ENCODE measurements at regions not wholly inside any gene's neighbourhood (a gene's known extent, or its start where the extent isn't known, plus 50 kb on each side); places are given as distances from the start of the nearest gene placed in this dataset.

- no peak for DNase-seq (ENCODE audit: low read depth)
Observed at GRCh38 chr13:111558700-111559088, 238.3 kb downstream of the TEX29 start.

DNA sequence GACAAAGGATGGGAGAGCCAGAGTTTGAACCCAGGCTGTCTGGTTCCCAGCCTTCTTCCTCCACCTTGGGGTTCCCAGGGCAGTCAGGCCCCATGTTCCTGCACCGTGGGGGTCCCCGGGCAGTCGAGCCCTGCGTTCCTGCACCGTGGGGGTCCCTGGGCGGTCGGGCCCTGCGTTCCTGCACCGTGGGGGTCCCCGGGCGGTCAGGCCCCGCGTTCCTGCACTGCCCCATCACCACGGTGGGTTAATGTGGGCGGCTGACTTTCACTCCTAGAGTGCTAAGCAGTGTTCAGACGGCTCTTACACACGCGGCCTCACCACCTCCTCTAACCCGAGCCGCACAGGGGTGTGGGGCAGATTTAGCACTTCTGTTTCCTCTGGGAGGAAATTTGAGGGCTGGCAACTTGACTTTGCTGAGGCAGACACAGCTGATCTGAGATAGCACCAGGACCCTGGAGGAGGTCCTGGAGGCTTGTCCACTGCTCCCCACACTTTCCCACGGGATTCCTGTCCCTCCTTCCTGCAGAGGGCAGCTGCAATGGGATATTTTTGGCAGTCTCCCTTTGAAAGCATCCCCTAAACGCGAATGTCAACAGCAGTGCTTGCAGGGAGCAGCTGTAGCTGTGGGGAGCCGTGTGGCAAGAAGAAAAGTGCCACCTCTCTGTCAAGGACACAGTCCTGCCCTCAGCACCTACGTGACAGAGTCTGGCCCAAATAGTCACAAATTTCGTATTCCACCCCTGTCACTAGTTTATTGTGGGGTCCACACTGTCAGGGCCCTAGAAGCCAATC lies 239.4 kb downstream of the TEX29 start:
- DNase-seq (ENCODE audit: low read depth), result no peak

DNA sequence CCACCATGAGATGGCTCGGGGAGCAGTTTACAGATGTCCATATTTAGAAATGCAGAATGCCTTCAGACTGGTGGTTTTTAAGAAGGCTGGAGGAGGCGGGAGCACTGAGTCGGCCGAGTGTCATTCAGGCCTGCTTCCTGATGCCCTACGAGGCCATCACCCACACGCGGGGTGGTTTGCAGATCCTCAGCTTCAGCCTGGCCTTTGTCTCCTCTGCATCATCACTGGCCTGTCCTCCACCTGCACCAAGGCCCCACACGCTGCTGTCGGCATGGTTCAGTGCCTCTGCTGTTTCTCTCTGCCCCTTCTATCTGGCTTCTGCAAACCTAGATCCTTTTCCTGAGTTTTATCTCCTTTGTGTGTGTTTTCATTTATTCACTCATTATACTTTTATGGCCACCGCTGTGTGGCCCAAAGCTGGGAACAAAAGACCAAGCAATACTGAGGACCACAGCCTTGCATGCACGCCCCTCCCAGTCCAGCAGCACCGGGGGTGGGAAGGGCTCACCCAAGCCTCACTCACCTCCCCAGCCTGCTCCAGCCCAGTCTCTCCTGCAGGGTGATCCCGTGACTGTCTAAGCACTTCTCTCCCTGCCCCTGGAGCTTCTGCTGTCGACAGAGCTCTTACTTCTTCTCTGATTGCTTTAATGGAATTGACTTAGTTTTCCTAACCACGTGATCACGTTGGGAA lies 240.8 kb downstream of the TEX29 start:
- no peak for DNase-seq (ENCODE audit: low read depth)

DNA sequence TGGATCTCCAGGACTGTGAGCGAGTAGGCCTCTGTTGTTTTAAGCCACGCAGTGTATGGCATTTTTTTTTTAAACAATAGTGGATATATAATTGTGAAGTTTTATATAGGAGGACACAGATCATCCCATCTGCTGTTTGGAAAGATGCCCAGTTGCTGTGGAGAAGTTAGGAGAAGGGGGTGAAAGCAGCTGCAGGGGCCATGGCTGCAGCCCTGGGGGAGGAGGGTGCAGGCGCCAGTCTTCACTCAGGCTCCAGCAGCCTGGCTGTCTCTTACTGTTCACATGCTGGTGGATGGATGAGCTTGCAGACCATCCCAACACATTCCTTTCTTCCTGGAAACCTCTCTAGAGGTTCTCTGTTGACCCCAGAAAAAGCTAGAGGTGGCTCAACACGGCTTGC lies 242.3 kb downstream of the TEX29 start:
- DNase-seq (ENCODE audit: low read depth), result no peak

GRCh38 chr13:111564606-111565005 lies 244.2 kb downstream of the TEX29 start:
- no peak for DNase-seq (ENCODE audit: low read depth)

GRCh38 chr13:111565400-111565799 lies 245.0 kb downstream of the TEX29 start:
- DNase-seq (ENCODE audit: low read depth), result no peak

DNA sequence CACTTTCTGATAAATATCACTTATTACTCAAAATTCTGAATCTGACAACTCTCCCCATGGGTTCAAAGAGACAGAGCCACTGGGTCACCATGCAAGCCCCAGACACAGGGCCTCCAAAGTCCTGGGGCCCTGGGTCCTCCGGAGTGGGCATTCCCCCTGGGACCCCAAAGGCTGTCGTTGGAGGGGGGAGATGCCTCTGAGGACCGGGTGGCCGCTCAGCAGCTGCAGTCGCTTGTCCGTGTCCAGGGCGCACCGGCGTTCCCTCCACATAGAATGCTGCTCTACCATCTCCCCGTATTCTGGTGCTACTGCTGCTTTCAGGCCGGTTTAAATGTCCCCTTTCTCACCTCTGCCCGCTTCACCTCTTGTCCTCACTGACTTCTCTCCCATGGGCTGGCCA lies 246.1 kb downstream of the TEX29 start:
- DNase-seq (ENCODE audit: low read depth), result no peak

- no peak for DNase-seq (ENCODE audit: low read depth)
Observed at GRCh38 chr13:111567637-111568036, 247.2 kb downstream of the TEX29 start.

DNA sequence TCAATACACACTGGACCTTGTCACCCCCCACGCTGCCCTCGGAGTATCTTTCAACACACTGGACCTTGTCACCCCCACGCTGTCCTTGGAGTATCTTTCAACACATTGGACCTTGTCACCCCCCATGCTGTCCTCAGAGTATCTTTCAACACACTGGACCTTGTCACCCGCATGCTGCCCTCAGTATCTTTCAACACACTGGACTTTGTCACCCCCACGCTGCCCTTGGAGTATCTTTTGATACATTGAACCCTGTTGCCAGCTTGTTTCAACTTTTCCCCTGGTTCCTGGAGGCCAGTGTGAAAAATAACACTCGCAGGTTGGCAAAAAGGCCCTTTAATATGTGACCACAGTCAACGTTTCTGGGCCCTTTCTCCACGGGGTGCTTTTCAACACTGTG lies 247.8 kb downstream of the TEX29 start:
- DNase-seq (ENCODE audit: low read depth), result no peak

DNA sequence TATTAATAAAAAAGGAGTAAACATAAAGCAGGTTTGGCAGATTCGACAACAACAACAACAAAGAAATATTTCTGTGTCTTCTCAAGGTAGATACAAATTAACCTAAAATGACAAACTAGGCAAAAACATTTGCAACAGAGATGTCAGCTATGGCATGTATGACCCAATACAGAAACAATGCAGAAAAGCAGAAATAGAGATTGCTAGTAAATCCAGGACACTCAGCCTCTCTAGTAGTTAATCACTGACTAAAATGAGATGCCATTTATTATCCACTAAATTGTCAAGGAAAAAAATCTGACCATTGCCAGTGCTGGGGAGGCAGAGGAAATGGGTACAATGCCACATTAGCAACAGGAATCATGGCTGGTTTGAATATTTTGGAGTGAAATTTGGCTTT lies 250.5 kb downstream of the TEX29 start:
- no peak for DNase-seq (ENCODE audit: low read depth)

DNA sequence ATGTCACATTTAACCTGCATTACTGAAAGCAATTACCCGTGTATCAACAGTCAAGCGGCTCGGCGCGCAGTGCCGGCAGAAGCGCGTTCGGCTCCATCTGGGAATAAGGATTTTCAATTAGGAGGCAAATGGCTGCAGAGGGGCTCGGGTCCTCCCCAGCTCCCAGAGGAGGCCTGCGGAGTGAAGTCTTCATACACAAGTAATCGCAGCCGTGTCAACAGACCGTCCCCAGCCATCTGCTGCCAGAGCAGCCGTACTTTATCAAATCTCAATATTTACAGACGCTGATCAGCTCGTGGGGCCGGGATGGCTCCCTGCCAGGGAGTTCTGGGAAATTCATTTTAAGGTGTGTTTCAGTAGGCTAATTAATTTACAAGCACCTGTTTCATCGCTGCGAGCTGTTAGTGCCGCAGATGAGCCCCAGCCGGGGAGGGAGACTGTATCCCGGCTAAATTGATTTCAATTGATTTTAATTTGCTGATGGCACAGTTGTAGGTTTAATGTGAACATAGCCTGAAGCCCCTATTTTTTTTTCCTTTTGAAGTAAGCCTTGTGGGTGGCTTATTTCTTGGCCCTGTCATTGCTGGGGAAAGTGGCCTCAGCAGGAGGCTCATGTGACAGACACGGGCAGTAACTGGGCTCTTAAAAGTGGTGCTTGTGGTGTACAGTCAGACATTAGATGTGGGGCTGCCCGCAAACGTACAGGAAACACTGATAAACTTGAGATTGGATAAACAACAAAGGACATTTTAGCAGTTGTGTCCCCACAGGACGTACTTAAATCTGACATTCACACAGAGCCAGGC lies 252.7 kb downstream of the TEX29 start:
- DNase-seq (ENCODE audit: low read depth), result no peak

- DNase-seq (ENCODE audit: low read depth), result no peak
Observed at GRCh38 chr13:111573801-111574200, 253.4 kb downstream of the TEX29 start.

- no peak for DNase-seq (ENCODE audit: low read depth)
Observed at GRCh38 chr13:111575276-111575675, 254.8 kb downstream of the TEX29 start.

GRCh38 chr13:111575719-111576118 lies 255.3 kb downstream of the TEX29 start:
- DNase-seq (ENCODE audit: low read depth), result no peak

DNA sequence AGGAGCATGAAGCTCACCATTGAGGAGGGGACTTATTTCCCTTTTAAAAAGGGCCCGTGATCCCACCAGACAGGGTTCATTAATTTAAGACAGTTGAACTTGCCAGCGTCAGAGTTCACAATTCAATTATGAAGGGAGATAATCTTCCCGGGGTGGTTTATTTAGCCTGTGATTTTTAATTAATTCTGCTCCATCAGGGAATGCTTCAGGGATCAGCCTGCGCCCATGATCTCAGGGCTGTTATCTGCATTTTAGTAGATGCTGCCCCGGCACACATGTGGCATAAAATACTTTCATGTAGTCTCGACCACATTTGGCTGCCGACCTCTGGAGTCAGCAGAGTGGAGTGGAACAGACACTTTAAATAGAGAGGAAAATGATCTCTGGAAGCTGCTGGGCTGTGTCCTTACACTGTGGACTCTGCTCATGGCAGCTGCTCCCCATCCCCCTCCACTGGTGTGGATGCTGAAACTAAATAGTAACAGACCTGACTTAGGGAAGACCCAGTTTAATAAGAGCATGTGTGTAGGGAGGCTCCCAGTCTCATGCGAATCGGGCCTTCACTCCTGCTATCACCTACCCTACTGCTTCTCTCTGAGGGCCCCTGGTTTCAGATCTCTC lies 256.9 kb downstream of the TEX29 start:
- no peak for DNase-seq (ENCODE audit: low read depth)

GRCh38 chr13:111577956-111578605 lies 257.6 kb downstream of the TEX29 start:
- DNase-seq (ENCODE audit: low read depth), result no peak

DNA sequence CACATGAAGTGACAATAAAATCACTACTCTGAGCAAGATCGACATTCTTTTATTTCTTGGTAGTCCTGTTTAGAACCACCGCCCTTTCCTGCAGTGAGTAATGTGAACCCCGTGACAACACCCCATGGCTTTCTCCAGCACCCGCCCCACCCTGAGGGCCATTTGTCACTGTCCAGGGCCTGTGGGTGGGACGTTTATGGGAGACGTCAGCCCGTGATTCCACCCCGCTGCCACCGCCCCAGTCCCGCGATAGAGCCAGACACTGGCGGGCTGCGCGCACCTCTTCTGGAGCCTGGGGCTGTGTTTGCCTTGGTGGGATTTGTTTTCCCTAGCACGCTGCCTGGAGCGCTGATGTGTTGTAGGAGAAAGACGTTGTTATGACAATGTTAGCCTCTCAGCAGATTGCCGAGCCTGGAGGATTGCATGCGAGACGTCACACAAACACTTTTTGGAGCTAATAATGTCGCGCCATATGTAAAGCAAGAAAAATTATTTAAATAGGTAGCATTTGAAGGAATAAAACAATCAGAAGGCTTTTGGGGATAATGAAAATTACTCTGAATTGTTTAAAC lies 263.7 kb downstream of the TEX29 start:
- DNase-seq (ENCODE audit: low read depth), result no peak

DNA sequence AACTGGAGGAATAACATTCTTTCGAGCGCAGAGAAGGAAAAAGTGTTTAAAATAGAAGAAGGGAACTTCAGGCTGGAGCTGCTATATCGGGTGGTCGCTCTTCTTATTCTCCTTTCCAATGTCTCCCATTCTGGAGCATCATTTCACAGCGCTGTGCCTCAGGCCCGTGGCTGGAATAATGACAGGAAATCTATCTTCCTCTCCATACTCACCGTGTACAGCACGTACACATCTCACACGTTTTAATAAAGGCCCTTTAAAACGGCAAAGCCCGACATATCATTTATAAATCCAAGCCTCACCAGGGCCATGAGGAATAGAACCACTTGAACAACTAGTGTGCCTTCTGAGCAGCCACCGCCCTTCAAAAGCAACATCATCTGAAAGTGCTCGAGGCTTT lies 264.4 kb downstream of the TEX29 start:
- no peak for DNase-seq (ENCODE audit: low read depth)

DNA sequence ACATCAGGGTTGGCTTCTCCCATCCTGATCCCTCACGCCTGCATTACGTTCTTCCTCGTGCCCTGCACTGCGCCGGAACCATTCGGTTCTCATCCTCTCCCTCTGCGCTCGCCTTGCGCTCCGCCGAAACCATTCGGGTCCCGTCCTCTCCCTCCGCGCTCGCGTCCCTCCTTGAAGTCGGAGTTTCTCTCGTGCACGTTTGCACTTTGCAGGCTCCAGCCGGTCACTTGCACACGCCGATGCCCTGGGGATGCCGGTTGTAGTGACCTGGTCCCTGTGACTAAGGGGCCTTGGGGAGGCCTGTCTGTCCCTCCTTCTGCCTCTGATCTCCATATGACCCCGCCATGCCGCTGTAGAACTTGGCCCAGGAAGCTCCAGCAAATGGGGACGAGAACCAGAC lies 265.8 kb downstream of the TEX29 start:
- no peak for DNase-seq (ENCODE audit: low read depth)

DNA sequence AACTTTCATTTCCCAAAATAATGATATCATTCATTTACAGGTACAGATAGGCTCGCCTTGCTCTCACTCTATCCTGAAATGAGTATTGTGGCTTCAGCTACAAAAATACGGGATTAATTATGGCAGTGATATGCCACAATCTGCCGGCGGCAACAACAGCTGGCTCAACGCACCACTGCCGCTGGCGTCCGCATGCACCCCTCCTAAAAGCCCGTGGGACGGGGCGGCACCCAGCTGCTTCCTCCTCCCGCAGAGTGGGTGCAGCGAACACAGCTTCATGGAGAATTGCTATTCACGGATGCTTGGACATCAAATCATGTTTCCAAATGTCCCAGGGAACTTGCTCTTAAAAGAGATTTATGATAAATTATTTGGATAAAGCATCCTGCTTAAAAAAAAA lies 266.8 kb downstream of the TEX29 start:
- DNase-seq (ENCODE audit: low read depth), result no peak

GRCh38 chr13:111589321-111589720 lies 268.9 kb downstream of the TEX29 start:
- DNase-seq (ENCODE audit: low read depth), result no peak

- DNase-seq (ENCODE audit: low read depth), result no peak
Observed at GRCh38 chr13:111589992-111590391, 269.6 kb downstream of the TEX29 start.

All from activated T-cell treated with anti-CD3 and anti-CD28 coated beads for 24 hours (primary cell).